ENCODE measurements at regions not wholly inside any gene's neighbourhood (a gene's known extent, or its start where the extent isn't known, plus 50 kb on each side); places are given as distances from the start of the nearest gene placed in this dataset.

DNA sequence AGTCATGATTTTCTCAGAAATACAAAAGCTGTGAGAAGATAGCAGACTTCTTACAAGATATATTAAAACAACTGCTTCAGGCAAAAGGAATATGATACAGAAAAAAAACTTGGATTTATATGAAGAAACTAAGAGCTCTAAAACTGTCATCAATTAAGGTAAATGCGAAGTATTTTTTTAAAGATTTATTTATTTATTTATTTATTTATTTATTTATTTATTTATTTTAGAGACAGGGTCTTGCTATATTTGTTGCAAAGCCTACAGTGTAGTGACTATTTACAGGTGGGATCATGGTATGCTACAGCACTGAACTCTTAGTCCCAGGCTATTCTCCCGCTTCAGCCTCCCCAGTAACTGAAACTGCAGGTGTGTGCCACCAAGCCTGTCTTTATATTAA is 274.3 kb upstream of the BCHE start:
- H3K27ac ChIP-seq: no peak overlapping the region
- H3K27me3 ChIP-seq (replicated peaks): no peaks in the 10 kb centered on the region
- H3K4me3 ChIP-seq: no peak overlapping the region
- no peaks in the 10 kb centered on the region for H3K4me1 ChIP-seq (replicated peaks)
- H3K36me3 ChIP-seq: no peaks in the 10 kb centered on the region
- no peaks in the 10 kb centered on the region for H3K9me3 ChIP-seq (replicated peaks)
- no peak for DNase-seq (ENCODE audit: low read depth in 1 of 2, low spot score in 2 of 2)

DNA sequence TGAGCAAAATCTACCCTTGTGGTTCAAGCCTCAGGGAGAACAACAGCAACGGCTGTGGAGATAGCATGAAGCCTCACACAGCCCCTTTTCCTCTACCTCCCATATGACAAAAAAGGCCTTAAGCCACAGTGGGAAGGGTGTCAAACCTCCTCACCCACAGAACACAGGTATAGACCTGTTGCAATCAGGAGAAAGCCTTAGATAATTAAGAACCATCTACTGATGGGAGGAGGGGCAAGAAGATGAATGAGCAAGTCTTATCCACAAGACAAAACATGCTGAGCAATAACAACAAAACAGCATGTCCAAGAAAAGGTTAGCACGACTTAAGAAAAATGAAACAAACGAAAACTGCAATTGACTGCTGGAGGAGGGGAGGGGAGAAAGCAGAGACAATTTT is 272.9 kb upstream of the BCHE start:
- Histone ChIP-seq H3K27me3 (replicated peaks) (no peaks in the 10 kb centered on the region), H3K36me3 (no peaks in the 10 kb centered on the region), H3K4me3 (no peak overlapping the region), H3K27ac (no peak overlapping the region), H3K4me1 (replicated peaks) (no peaks in the 10 kb centered on the region), H3K9me3 (replicated peaks) (no peaks in the 10 kb centered on the region)
- no peak for DNase-seq (ENCODE audit: low read depth in 1 of 2, low spot score in 2 of 2)

- Histone ChIP-seq H3K27me3 (replicated peaks) (no peaks in the 10 kb centered on the region), H3K4me3 (no peak overlapping the region), H3K4me1 (replicated peaks) (no peaks in the 10 kb centered on the region), H3K36me3 (no peaks in the 10 kb centered on the region), H3K9me3 (replicated peaks) (no peaks in the 10 kb centered on the region), H3K27ac (no peak overlapping the region)
- DNase-seq (ENCODE audit: low read depth in 1 of 2, low spot score in 2 of 2): no peak
Measured at GRCh38 chr3:166104938-166105337, 267.7 kb upstream of the BCHE start.

DNA sequence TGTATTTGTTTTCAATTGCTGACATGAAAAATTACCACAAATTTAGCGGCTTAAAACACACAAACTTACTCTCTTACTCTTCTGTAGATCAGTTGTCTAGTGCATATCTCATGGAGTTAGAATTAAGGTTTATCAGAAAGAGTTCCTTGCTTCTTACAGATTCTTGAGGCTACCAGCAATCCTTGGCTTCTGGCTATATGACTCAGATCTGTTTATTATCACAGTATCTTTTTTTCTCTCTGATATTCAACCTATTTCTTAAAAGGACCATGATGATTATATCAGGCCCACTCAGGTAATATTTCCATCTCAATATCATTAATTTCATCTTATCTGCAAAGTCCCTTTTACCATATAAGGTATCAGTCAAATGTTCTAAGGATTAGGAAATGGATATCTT is 263.5 kb upstream of the BCHE start:
- no peaks in the 10 kb centered on the region for H3K36me3 ChIP-seq
- H3K4me3 ChIP-seq: no peak overlapping the region
- no peaks in the 10 kb centered on the region for H3K27me3 ChIP-seq (replicated peaks)
- DNase-seq (ENCODE audit: low read depth in 1 of 2, low spot score in 2 of 2): no peak
- H3K4me1 ChIP-seq (replicated peaks): no peaks in the 10 kb centered on the region
- H3K27ac ChIP-seq: no peak overlapping the region
- H3K9me3 ChIP-seq (replicated peaks): no peaks in the 10 kb centered on the region

- H3K27ac ChIP-seq: no peak overlapping the region
- H3K4me1 ChIP-seq (replicated peaks): no peaks in the 10 kb centered on the region
- no peaks in the 10 kb centered on the region for H3K9me3 ChIP-seq (replicated peaks)
- H3K36me3 ChIP-seq: no peaks in the 10 kb centered on the region
- no peak for DNase-seq (ENCODE audit: low read depth in 1 of 2, low spot score in 2 of 2)
- no peaks in the 10 kb centered on the region for H3K27me3 ChIP-seq (replicated peaks)
- H3K4me3 ChIP-seq: no peak overlapping the region
Measured at GRCh38 chr3:166089575-166089974, 252.4 kb upstream of the BCHE start.

DNA sequence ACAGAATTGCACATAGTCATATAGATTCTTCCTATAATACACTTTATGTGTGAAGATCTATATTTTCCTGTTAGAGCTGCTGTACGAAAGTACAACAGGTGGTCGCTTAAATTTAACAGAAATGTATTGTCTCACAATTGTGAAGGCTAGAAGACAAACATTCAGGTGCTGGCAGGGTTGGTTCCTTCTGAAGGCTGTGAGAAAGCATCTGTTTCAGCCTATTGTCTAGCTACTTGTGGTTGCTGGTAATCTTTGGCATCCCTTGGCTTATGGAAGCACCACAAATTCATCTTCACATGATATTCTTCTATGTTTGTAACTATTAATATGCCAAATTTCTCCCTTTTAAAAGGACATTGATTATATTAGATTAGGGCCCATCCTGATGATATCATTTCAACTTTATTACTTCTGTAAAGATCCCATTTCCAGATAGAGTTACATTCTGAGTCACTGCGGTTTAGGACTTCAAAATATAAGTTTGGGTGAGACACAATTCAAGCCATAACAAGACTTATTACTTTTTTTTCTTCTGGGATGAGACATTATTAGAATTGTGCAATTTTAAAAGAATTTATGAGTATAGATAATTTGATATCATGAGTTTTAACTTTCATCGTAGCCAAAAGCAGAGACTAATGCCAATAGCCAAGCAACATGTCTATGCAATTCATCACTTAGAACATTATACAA is 248.1 kb upstream of the BCHE start:
- Histone ChIP-seq H3K27ac (no peak overlapping the region), H3K4me3 (no peak overlapping the region), H3K4me1 (replicated peaks) (no peaks in the 10 kb centered on the region), H3K9me3 (replicated peaks) (no peaks in the 10 kb centered on the region), H3K27me3 (replicated peaks) (no peaks in the 10 kb centered on the region), H3K36me3 (no peaks in the 10 kb centered on the region)
- DNase-seq (ENCODE audit: low read depth in 1 of 2, low spot score in 2 of 2): no peak

DNA sequence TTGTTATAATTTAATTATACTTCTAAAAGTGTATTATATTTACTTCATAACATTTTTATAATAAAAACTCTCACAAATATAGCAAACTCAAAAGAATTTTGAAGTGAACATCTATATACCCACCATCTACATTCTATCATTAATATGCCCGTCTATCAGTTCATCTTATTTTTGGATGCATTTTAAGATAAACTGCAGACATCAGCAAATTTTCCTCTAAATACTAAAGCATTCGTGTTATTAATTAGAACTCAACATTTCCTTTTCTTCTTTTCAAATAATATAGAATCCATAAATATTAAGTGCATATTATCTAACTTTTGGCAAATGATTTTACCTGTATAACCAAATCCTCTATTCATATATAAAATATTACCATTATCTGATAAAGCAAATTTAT is 242.9 kb upstream of the BCHE start:
- no peak for DNase-seq (ENCODE audit: low read depth in 1 of 2, low spot score in 2 of 2)
- Histone ChIP-seq H3K9me3 (replicated peaks) (no peaks in the 10 kb centered on the region), H3K4me3 (no peak overlapping the region), H3K27me3 (replicated peaks) (no peaks in the 10 kb centered on the region), H3K27ac (no peak overlapping the region), H3K36me3 (no peaks in the 10 kb centered on the region), H3K4me1 (replicated peaks) (no peaks in the 10 kb centered on the region)

GRCh38 chr3:166071831-166072230 is 234.6 kb upstream of the BCHE start:
- Histone ChIP-seq H3K4me1 (replicated peaks) (no peaks in the 10 kb centered on the region), H3K4me3 (no peak overlapping the region), H3K9me3 (replicated peaks) (no peaks in the 10 kb centered on the region), H3K36me3 (no peaks in the 10 kb centered on the region), H3K27me3 (replicated peaks) (no peaks in the 10 kb centered on the region), H3K27ac (no peak overlapping the region)
- DNase-seq (ENCODE audit: low read depth in 1 of 2, low spot score in 2 of 2): no peak

GRCh38 chr3:166064476-166064875 is 227.3 kb upstream of the BCHE start:
- no peak for DNase-seq (ENCODE audit: low read depth in 1 of 2, low spot score in 2 of 2)
- Histone ChIP-seq H3K4me1 (replicated peaks) (no peaks in the 10 kb centered on the region), H3K27me3 (replicated peaks) (no peaks in the 10 kb centered on the region), H3K9me3 (replicated peaks) (no peaks in the 10 kb centered on the region; the same call in 1 of the 2 replicates), H3K4me3 (no peak overlapping the region), H3K27ac (no peak overlapping the region), H3K36me3 (no peaks in the 10 kb centered on the region)

GRCh38 chr3:166060789-166061479 is 223.7 kb upstream of the BCHE start:
- H3K9me3 ChIP-seq (replicated peaks): no peaks in the 10 kb centered on the region; the same call in 1 of the 2 replicates
- H3K27me3 ChIP-seq (replicated peaks): no peaks in the 10 kb centered on the region
- no peak overlapping the region for H3K4me3 ChIP-seq
- no peaks in the 10 kb centered on the region for H3K36me3 ChIP-seq
- no peak for DNase-seq (ENCODE audit: low read depth in 1 of 2, low spot score in 2 of 2)
- no peak overlapping the region for H3K27ac ChIP-seq
- H3K4me1 ChIP-seq (replicated peaks): no peaks in the 10 kb centered on the region

DNA sequence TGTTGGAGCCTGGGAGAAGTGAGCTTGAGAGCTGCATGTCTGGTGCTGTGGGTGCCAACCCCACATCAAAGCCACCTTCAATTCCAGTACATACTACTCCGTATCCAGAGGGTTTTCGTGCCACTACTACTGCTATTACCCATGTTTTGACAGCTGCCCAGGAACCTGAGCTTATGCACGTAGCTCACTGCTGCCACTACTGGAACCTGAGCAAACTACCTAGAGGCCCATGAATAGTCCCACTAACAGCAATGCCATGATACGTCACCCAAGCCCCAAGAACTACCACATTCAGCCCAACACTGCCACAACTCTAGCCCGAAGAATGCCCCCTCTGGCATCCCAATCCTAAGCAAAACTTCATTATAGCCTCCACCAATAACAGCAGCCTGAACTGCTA is 215.2 kb upstream of the BCHE start:
- no peak for DNase-seq (ENCODE audit: low read depth in 1 of 2, low spot score in 2 of 2)
- H3K36me3 ChIP-seq: no peaks in the 10 kb centered on the region
- peaks cover 3% of the 10 kb centered on the region; the same call in 1 of the 2 replicates for H3K9me3 ChIP-seq (replicated peaks)
- no peaks in the 10 kb centered on the region for H3K4me1 ChIP-seq (replicated peaks)
- H3K27ac ChIP-seq: no peak overlapping the region
- no peaks in the 10 kb centered on the region for H3K27me3 ChIP-seq (replicated peaks)
- no peak overlapping the region for H3K4me3 ChIP-seq

DNA sequence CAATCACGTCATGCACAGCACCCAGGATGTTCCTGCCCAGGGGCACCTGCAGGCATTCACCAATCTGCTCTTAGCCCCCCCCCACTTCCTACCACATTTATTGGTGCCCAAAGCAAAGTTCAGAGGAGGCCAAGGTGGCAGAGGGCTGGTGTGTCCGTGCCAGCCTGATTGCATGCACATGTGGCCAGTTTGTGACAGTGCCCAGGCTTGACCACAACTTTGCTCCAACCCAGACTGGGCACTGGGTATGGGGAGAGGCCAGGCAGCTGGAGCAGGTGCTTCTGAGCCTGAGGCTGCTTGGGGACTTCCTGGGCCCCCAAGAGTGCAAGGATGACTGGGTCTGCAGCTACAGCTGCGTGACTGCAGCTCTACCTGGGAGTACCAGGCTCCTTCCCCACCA is 192.3 kb upstream of the BCHE start:
- no peaks in the 10 kb centered on the region for H3K4me1 ChIP-seq (replicated peaks)
- H3K9me3 ChIP-seq (replicated peaks): no peaks in the 10 kb centered on the region; the same call in 1 of the 2 replicates
- H3K27me3 ChIP-seq (replicated peaks): no peaks in the 10 kb centered on the region
- no peak for DNase-seq (ENCODE audit: low read depth in 1 of 2, low spot score in 2 of 2)
- H3K36me3 ChIP-seq: no peaks in the 10 kb centered on the region
- no peak overlapping the region for H3K4me3 ChIP-seq
- no peak overlapping the region for H3K27ac ChIP-seq

DNA sequence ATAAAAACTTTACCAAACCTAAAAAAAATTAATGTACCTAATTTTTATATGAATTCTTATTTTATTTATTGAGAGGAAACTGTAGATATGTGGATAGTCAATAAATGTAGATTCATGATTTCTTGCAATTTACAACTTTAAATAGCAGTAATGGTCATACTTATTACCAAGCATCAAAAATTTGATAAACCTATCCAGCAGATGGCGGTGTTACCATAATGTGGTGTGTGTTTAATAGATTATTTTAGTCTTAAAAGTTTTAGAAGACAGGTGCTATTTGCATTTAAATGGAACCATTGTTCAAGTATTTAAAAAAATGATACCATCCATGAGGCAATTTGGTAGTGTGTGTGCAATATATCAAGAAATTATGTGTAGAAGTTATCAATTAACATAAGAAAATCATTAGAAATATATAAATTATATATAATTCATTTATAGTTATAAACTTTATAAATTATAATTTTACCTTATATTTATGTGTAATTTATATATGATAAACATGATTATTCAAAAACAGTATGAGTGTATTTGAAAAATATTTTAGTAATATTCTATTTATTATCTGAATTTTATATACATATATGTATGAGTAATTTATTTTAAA is 176.0 kb upstream of the BCHE start:
- no peaks in the 10 kb centered on the region for H3K4me1 ChIP-seq (replicated peaks)
- H3K27ac ChIP-seq: no peak overlapping the region
- no peaks in the 10 kb centered on the region for H3K27me3 ChIP-seq (replicated peaks)
- no peak for DNase-seq (ENCODE audit: low read depth in 1 of 2, low spot score in 2 of 2)
- H3K36me3 ChIP-seq: no peaks in the 10 kb centered on the region
- H3K4me3 ChIP-seq: no peak overlapping the region
- H3K9me3 ChIP-seq (replicated peaks): no peaks in the 10 kb centered on the region; the same call in 1 of the 2 replicates

- Histone ChIP-seq H3K9me3 (replicated peaks) (no peaks in the 10 kb centered on the region; the same call in 1 of the 2 replicates), H3K4me3 (no peak overlapping the region), H3K27me3 (replicated peaks) (no peaks in the 10 kb centered on the region), H3K36me3 (no peaks in the 10 kb centered on the region), H3K4me1 (replicated peaks) (no peaks in the 10 kb centered on the region), H3K27ac (no peak overlapping the region)
- DNase-seq (ENCODE audit: low read depth in 1 of 2, low spot score in 2 of 2): no peak
Measured at GRCh38 chr3:166011771-166012170, 174.5 kb upstream of the BCHE start.

Measured in SJSA1 (cell line).